H1 (cell line): ENCODE measurements at regions not wholly inside any gene's neighbourhood (a gene's known extent, or its start where the extent isn't known, plus 50 kb on each side); places are given as distances from the start of the nearest gene placed in this dataset.

Experiments
- CTCF ChIP-seq, 3 experiments: IDR thresholded peaks; 1 replicate in 2 of 3; 2 replicates in 1 of 3; pipeline versions ENCODE4 v1.5.1 to v1.6.1; 2011; ENCODE audit warnings: low read length in 3 of 3, mild to moderate bottlenecking in 3 of 3, inconsistent platforms in 2 of 3, low read depth in 1 of 3, moderate library complexity in 1 of 3; ENCODE audit not compliant: insufficient read depth in 1 of 3; ENCODE audit errors: control extremely low read depth in 1 of 3
- HDAC2 ChIP-seq, 2 experiments: fragments of 300-600 bp in 1 of 2; sonication (generic) in 1 of 2; IDR thresholded peaks; 2 replicates each; pipeline ENCODE4 v1.6.1; 2011 to 2012; ENCODE audit warnings: low read depth in 2 of 2, low read length in 2 of 2, mild to moderate bottlenecking in 2 of 2, moderate library complexity in 2 of 2, borderline replicate concordance in 1 of 2, inconsistent platforms in 1 of 2
- NRF1 ChIP-seq: IDR thresholded peaks from 2 replicates; pipeline ENCODE4 v1.6.1; 2011; ENCODE audit warnings: mild to moderate bottlenecking, low read depth, low read length, improper control_type of control experiment
- TF ChIP-seq, protein P1 (sequence below): IDR thresholded peaks from 2 replicates; pipeline ENCODE4 v1.6.1; 2012; ENCODE audit warnings: low read length, inconsistent platforms

DNA sequence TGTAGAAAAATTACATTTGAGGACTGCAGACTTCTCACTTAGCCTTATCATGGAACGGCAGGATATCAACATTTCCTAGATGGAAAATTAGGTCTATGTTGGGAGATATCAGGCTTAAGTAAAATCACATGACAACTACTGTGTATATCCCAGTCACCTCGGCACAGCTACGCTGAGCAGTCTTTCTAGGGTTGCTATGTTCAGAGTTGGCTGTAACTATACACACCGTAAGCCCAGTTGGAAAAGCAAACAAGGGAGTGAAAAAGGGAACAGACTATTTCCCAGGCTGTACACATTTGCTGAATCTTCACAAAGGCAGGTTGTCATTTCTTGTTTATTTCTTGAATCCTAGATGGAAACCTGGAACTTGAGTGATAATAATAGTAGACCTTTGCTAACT lies 80.7 kb upstream of the PTPRK start:
- no peak for TF ChIP-seq CTCF (IDR thresholded peaks at IDR 0.05; ENCODE audit: control extremely low read depth in 1 of 3, insufficient read depth in 1 of 3, low read depth in 1 of 3, low read length in 3 of 3)
- TF ChIP-seq, protein P1, sequence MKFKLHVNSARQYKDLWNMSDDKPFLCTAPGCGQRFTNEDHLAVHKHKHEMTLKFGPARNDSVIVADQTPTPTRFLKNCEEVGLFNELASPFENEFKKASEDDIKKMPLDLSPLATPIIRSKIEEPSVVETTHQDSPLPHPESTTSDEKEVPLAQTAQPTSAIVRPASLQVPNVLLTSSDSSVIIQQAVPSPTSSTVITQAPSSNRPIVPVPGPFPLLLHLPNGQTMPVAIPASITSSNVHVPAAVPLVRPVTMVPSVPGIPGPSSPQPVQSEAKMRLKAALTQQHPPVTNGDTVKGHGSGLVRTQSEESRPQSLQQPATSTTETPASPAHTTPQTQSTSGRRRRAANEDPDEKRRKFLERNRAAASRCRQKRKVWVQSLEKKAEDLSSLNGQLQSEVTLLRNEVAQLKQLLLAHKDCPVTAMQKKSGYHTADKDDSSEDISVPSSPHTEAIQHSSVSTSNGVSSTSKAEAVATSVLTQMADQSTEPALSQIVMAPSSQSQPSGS = no peak
- no peak for TF ChIP-seq NRF1
- TF ChIP-seq HDAC2 (IDR thresholded peaks at IDR 0.05; ENCODE audit: borderline replicate concordance in 1 of 2, low read depth in 2 of 2, low read length in 2 of 2) = no peak
